Type B pancreatic cell (in vitro differentiated cells): ENCODE measurements at regions not wholly inside any gene's neighbourhood (a gene's known extent, or its start where the extent isn't known, plus 50 kb on each side); places are given as distances from the start of the nearest gene placed in this dataset.

ENCODE experiments used
- DNase-seq: peaks from one replicate; pipeline ENCODE4 v3.0.0; 2021; ENCODE audit warnings: mixed read lengths; ENCODE audit not compliant: unreplicated experiment; ENCODE audit errors: extremely low spot score
- H3K27ac Mint-ChIP-seq: 2 replicates; pipeline ENCODE4 v1.8.0; 2021; ENCODE audit warnings: mild to moderate bottlenecking, mixed read lengths
- H3K27me3 Mint-ChIP-seq: 2 replicates; pipeline ENCODE4 v1.8.0; 2021; ENCODE audit warnings: mixed read lengths
- H3K36me3 Mint-ChIP-seq: 2 replicates; pipeline ENCODE4 v1.8.0; 2021; ENCODE audit warnings: mixed read lengths
- H3K4me1 Mint-ChIP-seq: one replicate; pipeline ENCODE4 v1.8.0; 2021; ENCODE audit warnings: mixed read lengths; ENCODE audit not compliant: unreplicated experiment
- H3K4me3 Mint-ChIP-seq: 2 replicates; pipeline ENCODE4 v1.8.0; 2021; ENCODE audit warnings: mild to moderate bottlenecking, mixed read lengths
- H3K9me3 Mint-ChIP-seq: 2 replicates; pipeline ENCODE4 v1.8.0; 2021; ENCODE audit warnings: mixed read lengths
- TF ChIP-seq, protein P1 (sequence below): fragments of 200-600 bp; sonication (generic); conservative IDR thresholded peaks from 2 replicates; pipeline ENCODE4 v1.5.0; 2021; ENCODE audit warnings: antibody characterized with exemption, mild to moderate bottlenecking

- H3K4me1 Mint-ChIP-seq: no peaks in the 10 kb centered on the region
- H3K27ac Mint-ChIP-seq: no peak overlapping the region
- no peak overlapping the region for H3K4me3 Mint-ChIP-seq
- TF ChIP-seq, protein P1, sequence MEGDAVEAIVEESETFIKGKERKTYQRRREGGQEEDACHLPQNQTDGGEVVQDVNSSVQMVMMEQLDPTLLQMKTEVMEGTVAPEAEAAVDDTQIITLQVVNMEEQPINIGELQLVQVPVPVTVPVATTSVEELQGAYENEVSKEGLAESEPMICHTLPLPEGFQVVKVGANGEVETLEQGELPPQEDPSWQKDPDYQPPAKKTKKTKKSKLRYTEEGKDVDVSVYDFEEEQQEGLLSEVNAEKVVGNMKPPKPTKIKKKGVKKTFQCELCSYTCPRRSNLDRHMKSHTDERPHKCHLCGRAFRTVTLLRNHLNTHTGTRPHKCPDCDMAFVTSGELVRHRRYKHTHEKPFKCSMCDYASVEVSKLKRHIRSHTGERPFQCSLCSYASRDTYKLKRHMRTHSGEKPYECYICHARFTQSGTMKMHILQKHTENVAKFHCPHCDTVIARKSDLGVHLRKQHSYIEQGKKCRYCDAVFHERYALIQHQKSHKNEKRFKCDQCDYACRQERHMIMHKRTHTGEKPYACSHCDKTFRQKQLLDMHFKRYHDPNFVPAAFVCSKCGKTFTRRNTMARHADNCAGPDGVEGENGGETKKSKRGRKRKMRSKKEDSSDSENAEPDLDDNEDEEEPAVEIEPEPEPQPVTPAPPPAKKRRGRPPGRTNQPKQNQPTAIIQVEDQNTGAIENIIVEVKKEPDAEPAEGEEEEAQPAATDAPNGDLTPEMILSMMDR: no peak
- H3K36me3 Mint-ChIP-seq: no peaks in the 10 kb centered on the region
- peaks cover 19% of the 10 kb centered on the region for H3K27me3 Mint-ChIP-seq
- peaks cover under 1% of the 10 kb centered on the region for H3K9me3 Mint-ChIP-seq
- no peak for DNase-seq
Observed at GRCh38 chr5:133665571-133665970, 53.2 kb upstream of the FSTL4 start.

GRCh38 chr5:133664422-133664821 is 52.1 kb upstream of the FSTL4 start:
- no peaks in the 10 kb centered on the region for H3K9me3 Mint-ChIP-seq
- no peaks in the 10 kb centered on the region for H3K4me1 Mint-ChIP-seq
- H3K27me3 Mint-ChIP-seq: peaks cover 16% of the 10 kb centered on the region
- H3K27ac Mint-ChIP-seq: no peak overlapping the region
- TF ChIP-seq, protein P1: no peak
- H3K36me3 Mint-ChIP-seq: no peaks in the 10 kb centered on the region
- H3K4me3 Mint-ChIP-seq: no peak overlapping the region
- DNase-seq: no peak

DNA sequence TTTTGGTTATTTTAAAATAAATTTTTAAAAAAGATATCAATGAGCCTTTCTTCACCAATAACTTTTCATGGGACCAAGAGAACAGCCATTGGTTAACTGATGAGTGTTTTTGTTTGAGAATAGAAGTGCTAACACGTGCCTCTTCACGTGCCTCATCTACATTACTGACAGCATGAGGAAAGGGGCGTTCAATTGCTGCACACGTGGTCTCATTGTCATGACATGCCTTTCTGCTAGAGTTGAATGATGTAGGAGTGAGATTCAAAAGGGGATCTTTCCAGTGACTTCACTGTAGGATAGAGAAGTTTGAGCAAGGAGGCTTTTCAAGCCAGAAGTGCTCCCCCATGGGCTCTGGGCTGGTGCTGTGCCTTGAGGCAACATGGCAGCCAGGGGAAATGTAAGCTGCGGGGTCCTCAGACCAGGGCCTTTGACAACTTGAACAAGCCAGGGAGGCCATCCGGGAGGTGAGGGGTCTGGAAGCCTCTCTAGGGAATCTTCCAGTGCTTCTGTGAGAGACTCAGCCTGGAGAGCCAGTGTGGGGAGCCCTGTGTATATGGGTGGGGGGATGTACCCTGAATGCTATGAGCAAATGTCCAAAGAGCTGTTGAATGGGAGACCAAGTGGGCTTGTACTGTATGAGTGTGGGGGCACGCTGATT is 51.2 kb upstream of the FSTL4 start:
- Mint-ChIP-seq H3K4me3 (no peak overlapping the region), H3K27ac (no peak overlapping the region), H3K27me3 (peaks cover 14% of the 10 kb centered on the region), H3K4me1 (no peaks in the 10 kb centered on the region), H3K36me3 (no peaks in the 10 kb centered on the region), H3K9me3 (no peaks in the 10 kb centered on the region)
- TF ChIP-seq, protein P1: no peak
- DNase-seq: no peak

DNA sequence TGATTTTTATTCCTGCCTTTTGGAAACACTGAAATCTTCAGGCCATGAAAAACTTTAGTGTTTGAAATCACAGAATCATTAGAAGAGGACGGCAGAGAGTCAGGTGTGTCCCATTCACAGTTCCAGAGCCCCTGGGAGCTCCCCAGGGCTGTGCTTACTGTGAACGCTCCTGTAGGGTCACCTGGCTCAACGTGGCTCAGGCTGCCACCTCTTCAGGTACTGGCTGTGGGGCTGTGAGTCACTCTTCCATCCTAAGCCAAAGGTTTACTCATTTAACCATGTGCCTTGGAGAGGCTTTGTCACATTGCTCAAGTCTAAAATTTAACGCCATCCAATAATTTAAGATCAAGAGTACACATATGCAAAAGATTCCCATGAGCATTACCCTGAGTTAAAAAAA is 50.2 kb upstream of the FSTL4 start:
- Mint-ChIP-seq H3K4me3 (no peak overlapping the region), H3K27ac (no peak overlapping the region), H3K27me3 (peaks cover 11% of the 10 kb centered on the region), H3K4me1 (no peaks in the 10 kb centered on the region), H3K36me3 (no peaks in the 10 kb centered on the region), H3K9me3 (no peaks in the 10 kb centered on the region)
- TF ChIP-seq, protein P1: no peak
- no peak for DNase-seq
